Kidney (tissue), 13 donors: ENCODE measurements at regions not wholly inside any gene's neighbourhood (a gene's known extent, or its start where the extent isn't known, plus 50 kb on each side); places are given as distances from the start of the nearest gene placed in this dataset.
"Not testable (repeated sequence)": the region's sequence is repeated elsewhere in the genome, so short reads cannot be mapped to it uniquely, and the experiment has no call there.

ENCODE experiments used
- DNase-seq, 5 donors: peaks; one replicate each; pipeline ENCODE4 v3.0.0-alpha.2; 2013 to 2020
- FAIRE-seq: peaks from 2 replicates; lab custom pipeline; 2012; peaks lifted over from hg19 to GRCh38; lab: Jason Lieb, UNC
- H3K27ac ChIP-seq, 2 donors: one replicate each; pipeline ENCODE4 v1.7.0; 2013; ENCODE audit warnings: low read depth in 2 of 2, low read length in 2 of 2, inconsistent platforms in 1 of 2
- H3K27me3 ChIP-seq: one replicate; pipeline ENCODE4 v1.7.1; 2013; ENCODE audit warnings: low read length, inconsistent platforms; ENCODE audit not compliant: control insufficient read depth, insufficient read depth
- H3K36me3 ChIP-seq, 3 donors: one replicate each; pipeline versions ENCODE4 v1.7.0 to v1.7.1; 2013; ENCODE audit warnings: low read length in 3 of 3, control low read depth in 1 of 3, inconsistent platforms in 1 of 3; ENCODE audit not compliant: insufficient read depth in 3 of 3, control insufficient read depth in 2 of 3
- H3K4me1 ChIP-seq, 3 donors: one replicate each; pipeline versions ENCODE4 v1.7.0 to v1.7.1; 2013; ENCODE audit warnings: low read length in 3 of 3, inconsistent platforms in 1 of 3, low read depth in 1 of 3; ENCODE audit not compliant: control insufficient read depth in 2 of 3, insufficient read depth in 2 of 3
- H3K4me3 ChIP-seq, 3 donors: one replicate each; pipeline versions ENCODE4 v1.7.0 to v1.8.1; 2013; ENCODE audit warnings: low read length in 3 of 3, control low read depth in 1 of 3, inconsistent platforms in 1 of 3
- H3K9ac ChIP-seq, 3 donors: one replicate each; pipeline versions ENCODE4 v1.7.0 to v1.7.1; 2013; ENCODE audit warnings: low read length in 3 of 3, control low read depth in 1 of 3, inconsistent platforms in 1 of 3
- H3K9me3 ChIP-seq, 3 donors: one replicate each; pipeline versions ENCODE4 v1.7.0 to v1.7.1; 2013; ENCODE audit warnings: low read length in 3 of 3, control low read depth in 1 of 3, inconsistent platforms in 1 of 3; ENCODE audit not compliant: control insufficient read depth in 2 of 3, insufficient read depth in 1 of 3
- CTCF ChIP-seq: IDR thresholded peaks from 3 replicates; pipeline ENCODE4 v1.5.1; 2012; ENCODE audit warnings: mild to moderate bottlenecking, moderate library complexity, borderline replicate concordance; ENCODE audit not compliant: insufficient read depth; ENCODE audit errors: extremely low read depth
- intact Hi-C: fragments of 100-400 bp; cut with DNase I; formaldehyde crosslinking; loops from one replicate; pipeline ENCODE4 v1.11.1; 2022
- donor health status: control.
- donor health status: control.
- donor health status: control.
- donor health status: control.
- donor health status: control.
- donor health status: DM: yes; HTN: yes; CAD: no.
- donor health status: Normal renal cell carcinoma (clear cell type).

- DNase-seq = no peak
- no peaks in the 10 kb centered on the region for H3K4me1 ChIP-seq
These were observed 274.7 kb downstream of the TTC6 start for GRCh38 chr14:37870170-37870569.

GRCh38 chr14:37870632-37871346 is 275.4 kb downstream of the TTC6 start:
- H3K27ac ChIP-seq = no peak overlapping the region
- intact Hi-C loops = loop anchor here (10.0 kb wide), 1 partner anchor 626 kb away; no protein-coding TSS in a partner anchor
- H3K4me1 ChIP-seq = no peaks in the 10 kb centered on the region
- TF ChIP-seq CTCF = no peak
- no peaks in the 10 kb centered on the region for H3K36me3 ChIP-seq
- no peak overlapping the region for H3K9ac ChIP-seq
- no peak for FAIRE-seq
- H3K4me3 ChIP-seq = no peak overlapping the region
- H3K9me3 ChIP-seq = no peaks in the 10 kb centered on the region
- no peak for DNase-seq
- H3K27me3 ChIP-seq = no peaks in the 10 kb centered on the region

More at GRCh38 chr14:37870170-37870569, 274.7 kb downstream of the TTC6 start:
- intact Hi-C loops = loop anchor here (10.0 kb wide), 1 partner anchor 625 kb away; no protein-coding TSS in a partner anchor
- H3K36me3 ChIP-seq = no peaks in the 10 kb centered on the region
- no peak for TF ChIP-seq CTCF
- H3K9me3 ChIP-seq = no peaks in the 10 kb centered on the region
- H3K4me3 ChIP-seq = no peak overlapping the region
- no peak overlapping the region for H3K9ac ChIP-seq
- no peak overlapping the region for H3K27ac ChIP-seq
- no peak for FAIRE-seq
- no peaks in the 10 kb centered on the region for H3K27me3 ChIP-seq

- H3K9ac ChIP-seq, H3K36me3 ChIP-seq, DNase-seq, FAIRE-seq, H3K4me1 ChIP-seq, H3K27ac ChIP-seq, H3K27me3 ChIP-seq, H3K4me3 ChIP-seq, H3K9me3 ChIP-seq: not testable (repeated sequence)
- intact Hi-C loops = loop anchor here (10.0 kb wide), 1 partner anchor 629 kb away; no protein-coding TSS in a partner anchor
These were observed 278.6 kb downstream of the TTC6 start for GRCh38 chr14:37874065-37874428.

GRCh38 chr14:37874429-37875109 is 279.1 kb downstream of the TTC6 start:
- no peak overlapping the region for H3K9ac ChIP-seq
- H3K4me1 ChIP-seq = no peaks in the 10 kb centered on the region
- no peaks in the 10 kb centered on the region for H3K9me3 ChIP-seq
- FAIRE-seq (no peak), DNase-seq (peak; percentile 81 to 86 (median 83))
- H3K27me3 ChIP-seq = no peaks in the 10 kb centered on the region
- peak; percentile 79 for TF ChIP-seq CTCF
- intact Hi-C loops = loop anchor here (10.0 kb wide), 1 partner anchor 630 kb away; no protein-coding TSS in a partner anchor
- H3K36me3 ChIP-seq = no peaks in the 10 kb centered on the region
- H3K4me3 ChIP-seq = no peak overlapping the region
- no peak overlapping the region for H3K27ac ChIP-seq
